Vagina (tissue), 2 donors: ENCODE measurements at regions not wholly inside any gene's neighbourhood (a gene's known extent, or its start where the extent isn't known, plus 50 kb on each side); places are given as distances from the start of the nearest gene placed in this dataset.

Experiments used
- CTCF ChIP-seq, 3 experiments: fragments of 450-650 bp in 2 of 3; fragments of 200-600 bp in 1 of 3; sonication (generic) in 1 of 3; IDR thresholded peaks; one replicate each; pipeline ENCODE4 v1.5.1; 2017 to 2019; ENCODE audit warnings: antibody characterized with exemption in 3 of 3, mild to moderate bottlenecking in 2 of 3, moderate library complexity in 2 of 3
- POLR2A ChIP-seq, 2 donors: fragments of 450-650 bp; IDR thresholded peaks; one replicate each; pipeline ENCODE4 v1.6.1; 2017; ENCODE audit warnings: antibody characterized with exemption in 2 of 2, mild to moderate bottlenecking in 2 of 2, moderate library complexity in 2 of 2

- TF ChIP-seq POLR2A (IDR thresholded peaks at IDR 0.05) (no peak), CTCF (IDR thresholded peaks at IDR 0.05) (no peak)
Observed at GRCh38 chr4:87916626-87917025, 58.9 kb upstream of the SPP1 start.
